SH-SY5Y (cell line): ENCODE measurements at regions not wholly inside any gene's neighbourhood (a gene's known extent, or its start where the extent isn't known, plus 50 kb on each side); places are given as distances from the start of the nearest gene placed in this dataset.

ENCODE experiments used
- GATA2 ChIP-seq: IDR thresholded peaks from 2 replicates; pipeline ENCODE4 v1.6.1; 2011; ENCODE audit warnings: mild to moderate bottlenecking, low read depth, low read length
- GATA3 ChIP-seq: IDR thresholded peaks from 2 replicates; pipeline ENCODE4 v1.6.1; 2011; ENCODE audit warnings: low read depth, mild to moderate bottlenecking, low read length, moderate library complexity

DNA sequence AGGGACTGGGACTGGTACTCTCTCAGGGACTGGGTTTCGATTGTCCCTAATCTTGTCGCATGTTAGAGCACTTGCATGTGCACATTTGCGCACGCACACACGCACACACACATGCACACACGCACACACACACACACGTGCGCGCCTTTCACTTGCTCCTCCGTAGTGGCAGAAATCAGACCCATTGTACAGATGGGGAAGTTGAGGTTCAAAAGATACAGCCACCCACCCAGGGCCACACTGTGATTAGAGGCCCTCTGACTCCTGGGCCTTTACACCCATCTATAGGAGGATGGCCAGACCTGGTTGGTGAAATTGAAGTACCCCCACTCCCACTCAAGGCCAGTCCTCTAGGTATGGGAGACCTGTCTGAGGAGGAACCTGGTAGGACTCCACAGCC is 167.8 kb upstream of the LHX5 start:
- TF ChIP-seq GATA2 (no peak), GATA3 (no peak)
